K562 (cell line): ENCODE measurements at regions not wholly inside any gene's neighbourhood (a gene's known extent, or its start where the extent isn't known, plus 50 kb on each side); places are given as distances from the start of the nearest gene placed in this dataset.
A peak's percentile ranks its signal among the peaks of the same experiment; 100 is the strongest.

Source experiments
- ATAC-seq: fragments of 200-7000 bp; cut with Tn5 transposase; 3 replicates; pipeline ENCODE4 v1.9.1; 2020; ENCODE audit warnings: moderate library complexity
- BruUV-seq: library from RNA; stranded (reverse); fragments of 400-500 nt; replicated peaks from 2 replicates; lab custom pipeline; 2021; lab: Mats Ljungman, UMichigan
- CTCF ChIA-PET: fragments of 300-600 bp; formaldehyde crosslinking; extraction: SDS; loops from one replicate; lab custom pipeline; 2021; ENCODE audit warnings: low intra/inter-chr PET ratio; lab: Yijun Ruan, JAX
- POLR2A ChIA-PET: fragments of 300-600, 350-650 bp; sonication (Branson Sonifier 250); formaldehyde crosslinking; extraction: SDS; loops from one replicate; lab custom pipeline; 2021; ENCODE audit warnings: antibody characterized with exemption, inconsistent platforms; lab: Yijun Ruan, JAX
- DNase-seq, 4 experiments: peaks; one replicate each; pipeline versions ENCODE4 v3.0.0 to v3.0.0-alpha.2; 2011 to 2018; ENCODE audit warnings: low spot score in 3 of 4, mixed read lengths in 3 of 4; ENCODE audit errors: extremely low read depth in 1 of 4
- FAIRE-seq: peaks from 2 replicates; lab custom pipeline; 2011; peaks lifted over from hg19 to GRCh38; lab: Jason Lieb, UNC
- H2AFZ ChIP-seq: 2 replicates; pipeline ENCODE4 v1.6.0; 2011; ENCODE audit warnings: low read depth, low read length, control low read depth, inconsistent platforms
- H3K27ac ChIP-seq: fragments of 200-600 bp; 3 replicates; pipeline ENCODE4 v1.8.0; 2011; ENCODE audit warnings: low read depth, mild to moderate bottlenecking, control low read depth, inconsistent platforms, low read length, moderate library complexity, mixed read lengths; ENCODE audit errors: extremely low read depth
- H3K27me3 ChIP-seq, 2 experiments: fragments of 300-600 bp in 1 of 2; 2 replicates in 1 of 2; 3 replicates in 1 of 2; pipeline versions ENCODE4 v1.6.0 to v1.8.0; 2011; ENCODE audit warnings: inconsistent platforms in 2 of 2, low read length in 2 of 2, mild to moderate bottlenecking in 1 of 2, mixed read lengths in 1 of 2, moderate library complexity in 1 of 2; ENCODE audit not compliant: control insufficient read depth in 2 of 2, insufficient read depth in 2 of 2
- H3K36me3 ChIP-seq: fragments of 300-600 bp; 3 replicates; pipeline ENCODE4 v1.8.0; 2011; ENCODE audit warnings: mild to moderate bottlenecking, low read length, inconsistent platforms; ENCODE audit not compliant: control insufficient read depth, insufficient read depth
- H3K4me1 ChIP-seq, 2 experiments: fragments of 200-600 bp in 1 of 2; replicated peaks in 1 of 2; 2 replicates in 1 of 2; 3 replicates in 1 of 2; pipeline versions ENCODE4 v1.5.1 to v1.8.0; 2011; ENCODE audit warnings: inconsistent platforms in 2 of 2, low read length in 2 of 2, mild to moderate bottlenecking in 1 of 2, mixed read lengths in 1 of 2, moderate library complexity in 1 of 2; ENCODE audit not compliant: control insufficient read depth in 2 of 2, insufficient read depth in 2 of 2
- H3K4me2 ChIP-seq: 2 replicates; pipeline ENCODE4 v1.6.1; 2011; ENCODE audit warnings: low read length, control low read depth, inconsistent platforms, mixed read lengths; ENCODE audit not compliant: insufficient read depth
- H3K4me3 ChIP-seq: fragments of 200-600 bp; sonication (generic), shearing (Covaris generic); 2 replicates; pipeline ENCODE4 v1.5.1; 2016; ENCODE audit warnings: control low read depth, inconsistent platforms
- H3K79me2 ChIP-seq: fragments of 200-600 bp; 3 replicates; pipeline ENCODE4 v1.8.0; 2011; ENCODE audit warnings: low read length, inconsistent platforms; ENCODE audit not compliant: control insufficient read depth, insufficient read depth
- H3K9ac ChIP-seq, 2 experiments: 2 replicates each; pipeline versions ENCODE4 v1.6.0 to v1.6.1; 2011; ENCODE audit warnings: low read depth in 2 of 2, low read length in 2 of 2, control low read depth in 1 of 2, inconsistent platforms in 1 of 2, mild to moderate bottlenecking in 1 of 2, mixed read lengths in 1 of 2; ENCODE audit not compliant: insufficient read depth in 1 of 2
- H3K9me1 ChIP-seq: one replicate; pipeline ENCODE4 v1.6.0; 2011; ENCODE audit warnings: inconsistent platforms, mild to moderate bottlenecking, low read length, moderate library complexity; ENCODE audit not compliant: control insufficient read depth, insufficient read depth
- H3K9me3 ChIP-seq: replicated peaks from 2 replicates; pipeline ENCODE4 v1.5.1; 2011; ENCODE audit warnings: low read depth, low read length, inconsistent platforms; ENCODE audit not compliant: control insufficient read depth, insufficient read depth
- H4K20me1 ChIP-seq: replicated peaks from 2 replicates; pipeline ENCODE4 v1.6.1; 2011; ENCODE audit warnings: low read length, inconsistent platforms, mixed read lengths; ENCODE audit not compliant: control insufficient read depth, insufficient read depth
- ARID3A ChIP-seq: IDR thresholded peaks from 2 replicates; pipeline ENCODE4 v1.6.1; 2012; ENCODE audit warnings: low read depth, low read length, improper control_type of control experiment, borderline replicate concordance
- ATF7 ChIP-seq: fragments of 450-650 bp; IDR thresholded peaks from 2 replicates; pipeline ENCODE4 v1.7.1; 2014; ENCODE audit warnings: mild to moderate bottlenecking, moderate library complexity
- C11orf30 ChIP-seq: fragments of 450-650 bp; IDR thresholded peaks from 2 replicates; pipeline ENCODE4 v1.6.1; 2016; ENCODE audit warnings: low read depth, mild to moderate bottlenecking
- CHAMP1 ChIP-seq: fragments of 450-650 bp; IDR thresholded peaks from 2 replicates; pipeline ENCODE4 v1.6.1; 2016; ENCODE audit warnings: mild to moderate bottlenecking
- DEAF1 ChIP-seq: fragments of 450-650 bp; formaldehyde crosslinking; IDR thresholded peaks from 2 replicates; pipeline ENCODE4 v1.4.0; 2020; ENCODE audit warnings: mild to moderate bottlenecking, moderate library complexity
- MYNN ChIP-seq, 2 experiments: sonication (generic); formaldehyde crosslinking in 1 of 2; IDR thresholded peaks; 2 replicates each; pipeline versions ENCODE4 v1.5.0 to v1.6.1; 2016 to 2020; ENCODE audit warnings: antibody characterized with exemption in 1 of 2, missing genetic modification reagents in 1 of 2
- PHF20 ChIP-seq: fragments of 450-650 bp; IDR thresholded peaks from 2 replicates; pipeline ENCODE4 v1.6.1; 2018; ENCODE audit not compliant: partially characterized antibody
- SMARCE1 ChIP-seq: fragments of 450-650 bp; IDR thresholded peaks from 2 replicates; pipeline ENCODE4 v1.7.1; 2016; ENCODE audit warnings: mild to moderate bottlenecking
- YY1 ChIP-seq, 3 experiments: IDR thresholded peaks; 2 replicates each; pipeline ENCODE4 v1.6.1; 2011; ENCODE audit warnings: low read length in 2 of 3, mild to moderate bottlenecking in 2 of 3, moderate library complexity in 2 of 3, borderline replicate concordance in 1 of 3, control low read depth in 1 of 3, low read depth in 1 of 3; ENCODE audit not compliant: insufficient read depth in 3 of 3, insufficient replicate concordance in 2 of 3, control insufficient read depth in 1 of 3, insufficient read length in 1 of 3; ENCODE audit errors: extremely low read depth in 1 of 3
- ZNF197 ChIP-seq: fragments of 200-800 bp; sonication (Bioruptor generic); IDR thresholded peaks from 2 replicates; pipeline ENCODE4 v1.6.1; 2016; ENCODE audit warnings: low read depth, missing genetic modification characterization, missing compliant biosample characterization
- ZNF511 ChIP-seq: sonication (generic); formaldehyde crosslinking; IDR thresholded peaks from 2 replicates; pipeline ENCODE4 v1.8.0; 2022; ENCODE audit warnings: mild to moderate bottlenecking, missing genetic modification reagents
- ZNF589 ChIP-seq: fragments of 200-800 bp; sonication (Bioruptor generic); IDR thresholded peaks from 2 replicates; pipeline ENCODE4 v1.6.1; 2016; ENCODE audit warnings: low read depth, missing genetic modification characterization, missing compliant biosample characterization
- ZSCAN32 ChIP-seq: fragments of 450-650 bp; formaldehyde crosslinking; IDR thresholded peaks from 2 replicates; pipeline ENCODE4 v1.4.0; 2020; ENCODE audit warnings: mild to moderate bottlenecking, moderate library complexity
- WGBS: fragments of 100-300 bp; shearing (Covaris generic); methylation state at CpG from one replicate; pipeline ENCODE4 v1.1.6; 2016; ENCODE audit warnings: low coverage, mixed read lengths; ENCODE audit not compliant: insufficient coverage; ENCODE audit errors: missing lambda C conversion rate; 5-methylcytosine and 5-hydroxymethylcytosine counted together
- in situ Hi-C: fragments of 300-500 bp; cut with MboI; formaldehyde crosslinking; loops from 4 replicates; pipeline ENCODE4 v1.15.0; 2018; ENCODE audit warnings: inconsistent platforms, mixed read lengths
- intact Hi-C: fragments of 100-400 bp; cut with micrococcal nuclease; formaldehyde crosslinking; loops from 2 replicates; pipeline ENCODE4 v1.14.2; 2022

- Histone ChIP-seq H3K4me1 (peaks cover 22 to 62% of the 10 kb centered on the region in 2 experiments), H3K27ac (peak overlapping the region; percentile 78), H3K4me3 (no peak overlapping the region), H3K9me1 (no peaks in the 10 kb centered on the region), H3K36me3 (no peaks in the 10 kb centered on the region), H2AFZ (peak overlapping the region; percentile 68), H3K9me3 (no peaks in the 10 kb centered on the region), H3K9ac (peak overlapping the region; percentile 1 to 55; a peak in 3 of 4 replicates), H4K20me1 (no peaks in the 10 kb centered on the region), H3K4me2 (peak overlapping the region; percentile 62), H3K79me2 (peaks cover 2% of the 10 kb centered on the region; the same call in 1 of the 3 replicates), H3K27me3 (no peaks in the 10 kb centered on the region)
- FAIRE-seq (peak; percentile 88), ATAC-seq (peak; percentile 86), DNase-seq (peak; percentile 29 to 87 (median 51))
- in situ Hi-C loops (no loop called here), intact Hi-C loops (loop anchor here (2.0 kb wide), 2 partner anchors 58 to 66 kb away; partner anchors contain the start of gene PICALM)
- BruUV-seq, result no TSS peak
- ChIA-PET POLR2A (interaction anchor here (0.7 to 2.0 kb wide), 6 partner anchors 11 to 211 kb away, joined by 3 to 5 read pairs (median 3); partner anchors contain the start of gene PICALM), CTCF (no interaction called here)
- 0% methylated on average over 3 of the region's 3 CpGs for WGBS
- peak; percentile 91 for TF ChIP-seq SMARCE1
- TF ChIP-seq MYNN (IDR thresholded peaks at IDR 0.05), result peak; percentile 73; the same call in 1 of the 2 replicates
- no peak for TF ChIP-seq MYNN (CRISPR knock-in tag; IDR thresholded peaks at IDR 0.05)
- no peak for TF ChIP-seq ZSCAN32 (CRISPR knock-in tag)
- no peak for TF ChIP-seq CHAMP1
- TF ChIP-seq ZNF511 (CRISPR knock-in tag), result no peak
- no peak for TF ChIP-seq PHF20
- TF ChIP-seq ATF7, result peak; percentile 44; the same call in 1 of the 2 replicates
- peak; percentile 72; the same call in 1 of the 2 replicates for TF ChIP-seq ARID3A
- 0 out of 2 replicates have a peak, but pooled peaks have one; percentile 59 for TF ChIP-seq ZNF197 (CRISPR knock-in tag)
- no peak for TF ChIP-seq YY1 (IDR thresholded peaks at IDR 0.05; ENCODE audit: borderline replicate concordance in 1 of 3, control insufficient read depth in 1 of 3, extremely low read depth in 1 of 3, insufficient read depth in 3 of 3, insufficient read length in 1 of 3, insufficient replicate concordance in 2 of 3, low read depth in 1 of 3, low read length in 2 of 3)
- TF ChIP-seq DEAF1 (CRISPR knock-in tag), result peak; percentile 41; the same call in 1 of the 2 replicates
- no peak for TF ChIP-seq C11orf30
- peak; percentile 2; the same call in 1 of the 2 replicates for TF ChIP-seq ZNF589 (CRISPR knock-in tag)
Measured at GRCh38 chr11:86134580-86135318, 65.9 kb upstream of the PICALM start.
